H9 (cell line): ENCODE measurements at regions not wholly inside any gene's neighbourhood (a gene's known extent, or its start where the extent isn't known, plus 50 kb on each side); places are given as distances from the start of the nearest gene placed in this dataset.

Experiments used
- DNase-seq: peaks from one replicate; pipeline ENCODE4 v3.0.0-alpha.2; 2017
- H2AFZ ChIP-seq: one replicate; pipeline ENCODE4 v1.6.1; 2013; ENCODE audit warnings: mild to moderate bottlenecking, low read length, control low read depth, moderate library complexity
- H2AK5ac ChIP-seq: 2 replicates; pipeline ENCODE4 v1.6.1; 2013; ENCODE audit warnings: low read length, control low read depth, mixed read lengths; ENCODE audit not compliant: insufficient read length
- H2BK120ac ChIP-seq: one replicate; pipeline ENCODE4 v1.6.1; 2013; ENCODE audit warnings: low read depth, mild to moderate bottlenecking, low read length, control low read depth, inconsistent platforms; ENCODE audit not compliant: poor library complexity, severe bottlenecking
- H2BK12ac ChIP-seq: 2 replicates; pipeline ENCODE4 v1.6.1; 2013; ENCODE audit warnings: low read length, control low read depth, mixed read lengths, low read depth; ENCODE audit not compliant: insufficient read length
- H2BK15ac ChIP-seq: 2 replicates; pipeline ENCODE4 v1.6.1; 2013; ENCODE audit warnings: low read depth, low read length, control low read depth
- H2BK20ac ChIP-seq: one replicate; pipeline ENCODE4 v1.6.1; 2013; ENCODE audit warnings: low read depth, mild to moderate bottlenecking, low read length, control low read depth, inconsistent platforms; ENCODE audit not compliant: poor library complexity, severe bottlenecking
- H2BK5ac ChIP-seq: 2 replicates; pipeline ENCODE4 v1.6.1; 2013; ENCODE audit warnings: low read length, control low read depth, mixed read lengths; ENCODE audit not compliant: insufficient read length
- H3K14ac ChIP-seq: 2 replicates; pipeline ENCODE4 v1.6.1; 2013; ENCODE audit warnings: low read length, control low read depth; ENCODE audit not compliant: insufficient read depth
- H3K18ac ChIP-seq: 2 replicates; pipeline ENCODE4 v1.6.1; 2013; ENCODE audit warnings: low read depth, mild to moderate bottlenecking, mixed read lengths, low read length, control low read depth; ENCODE audit not compliant: insufficient read length
- H3K23ac ChIP-seq: 2 replicates; pipeline ENCODE4 v1.6.1; 2013; ENCODE audit warnings: low read length, control low read depth, mixed read lengths, low read depth; ENCODE audit not compliant: insufficient read length
- H3K23me2 ChIP-seq: 2 replicates; pipeline ENCODE4 v1.6.1; 2013; ENCODE audit warnings: low read depth, mild to moderate bottlenecking, mixed read lengths, low read length, control low read depth; ENCODE audit not compliant: insufficient read length, poor library complexity, severe bottlenecking
- H3K27ac ChIP-seq: 2 replicates; pipeline ENCODE4 v1.5.1; 2013; ENCODE audit warnings: low read length, control low read depth, mixed read lengths, low read depth; ENCODE audit not compliant: insufficient read length
- H3K27me3 ChIP-seq: 2 replicates; pipeline ENCODE4 v1.6.1; 2013; ENCODE audit warnings: low read length, control low read depth, inconsistent platforms; ENCODE audit not compliant: insufficient read depth
- H3K4ac ChIP-seq: 2 replicates; pipeline ENCODE4 v1.6.1; 2013; ENCODE audit warnings: low read depth, mild to moderate bottlenecking, control low read depth, inconsistent platforms, low read length, moderate library complexity
- H3K4me1 ChIP-seq: 2 replicates; pipeline ENCODE4 v1.6.1; 2013; ENCODE audit warnings: low read length, control low read depth, inconsistent platforms; ENCODE audit not compliant: insufficient read depth
- H3K4me2 ChIP-seq: 2 replicates; pipeline ENCODE4 v1.6.1; 2013; ENCODE audit warnings: low read length, control low read depth, mixed read lengths; ENCODE audit not compliant: insufficient read length, insufficient read depth
- H3K56ac ChIP-seq: 2 replicates; pipeline ENCODE4 v1.6.1; 2013; ENCODE audit warnings: low read depth, mild to moderate bottlenecking, mixed read lengths, low read length, control low read depth; ENCODE audit not compliant: insufficient read length
- H3K79me1 ChIP-seq: 2 replicates; pipeline ENCODE4 v1.6.1; 2013; ENCODE audit warnings: low read depth, mild to moderate bottlenecking, moderate library complexity, low read length, control low read depth, inconsistent platforms; ENCODE audit not compliant: insufficient read depth, poor library complexity, severe bottlenecking
- H3K79me2 ChIP-seq: 2 replicates; pipeline ENCODE4 v1.6.1; 2013; ENCODE audit warnings: low read length, control low read depth, inconsistent platforms; ENCODE audit not compliant: insufficient read depth
- H3K9ac ChIP-seq: 2 replicates; pipeline ENCODE4 v1.6.1; 2013; ENCODE audit warnings: low read length, control low read depth, mixed read lengths; ENCODE audit not compliant: insufficient read length; ENCODE audit errors: extremely low read depth
- H3K9me3 ChIP-seq: one replicate; pipeline ENCODE4 v1.6.1; 2013; ENCODE audit warnings: low read depth, low read length, inconsistent platforms; ENCODE audit not compliant: control insufficient read depth
- H3T11ph ChIP-seq: one replicate; pipeline ENCODE4 v1.6.1; 2013; ENCODE audit warnings: mild to moderate bottlenecking, low read length, control low read depth, inconsistent platforms
- H4K20me1 ChIP-seq: one replicate; pipeline ENCODE4 v1.6.1; 2013; ENCODE audit not compliant: control insufficient read depth, insufficient read length, insufficient read depth
- H4K5ac ChIP-seq: 2 replicates; pipeline ENCODE4 v1.6.1; 2013; ENCODE audit warnings: low read depth, mild to moderate bottlenecking, mixed read lengths, low read length, control low read depth; ENCODE audit not compliant: insufficient read length
- H4K8ac ChIP-seq: replicated peaks from 2 replicates; pipeline ENCODE4 v1.6.1; 2013; ENCODE audit warnings: low read length, control low read depth, mixed read lengths, low read depth; ENCODE audit not compliant: insufficient read length
- H4K91ac ChIP-seq: 2 replicates; pipeline ENCODE4 v1.6.1; 2013; ENCODE audit warnings: low read depth, mild to moderate bottlenecking, moderate library complexity, mixed read lengths, low read length, control low read depth; ENCODE audit not compliant: insufficient read length
- H3K27ac Mint-ChIP-seq, 3 experiments: 2 replicates in 2 of 3; 3 replicates in 1 of 3; pipeline ENCODE4 v1.8.0; 2020 to 2021; ENCODE audit warnings: mixed read lengths in 3 of 3, mild to moderate bottlenecking in 1 of 3, moderate library complexity in 1 of 3
- H3K27me3 Mint-ChIP-seq: 2 replicates; pipeline ENCODE4 v1.8.0; 2021; ENCODE audit warnings: low read depth, mild to moderate bottlenecking, moderate library complexity, mixed read lengths
- H3K36me3 Mint-ChIP-seq, 3 experiments: 2 replicates in 2 of 3; 3 replicates in 1 of 3; pipeline ENCODE4 v1.8.0; 2020 to 2021; ENCODE audit warnings: low read depth in 3 of 3, mixed read lengths in 3 of 3; ENCODE audit not compliant: insufficient read depth in 1 of 3
- H3K4me1 Mint-ChIP-seq, 2 experiments: 2 replicates each; pipeline ENCODE4 v1.8.0; 2020; ENCODE audit warnings: mixed read lengths in 2 of 2
- H3K4me3 Mint-ChIP-seq, 2 experiments: 2 replicates in 1 of 2; 3 replicates in 1 of 2; pipeline ENCODE4 v1.8.0; 2020 to 2021; ENCODE audit warnings: mild to moderate bottlenecking in 2 of 2, mixed read lengths in 2 of 2, moderate library complexity in 1 of 2
- H3K9me3 Mint-ChIP-seq, 2 experiments: 2 replicates in 1 of 2; 3 replicates in 1 of 2; pipeline ENCODE4 v1.8.0; 2020; ENCODE audit warnings: mild to moderate bottlenecking in 2 of 2, mixed read lengths in 2 of 2, moderate library complexity in 1 of 2
- WGBS: extraction: QIAGEN DNeasy Blood & Tissue Kit; methylation state at CpG from one replicate; pipeline ENCODE4 v1.1.7; 2013; ENCODE audit warnings: missing lambda C conversion rate, low lambda C conversion rate, mixed read lengths; ENCODE audit not compliant: insufficient read length; ENCODE audit errors: extremely low coverage; 5-methylcytosine and 5-hydroxymethylcytosine counted together
- TF ChIP-seq, protein P1 (sequence below): fragments of 200-600 bp; sonication (generic); conservative IDR thresholded peaks from 3 replicates; pipeline ENCODE4 v1.8.0; 2021; ENCODE audit warnings: antibody characterized with exemption, mild to moderate bottlenecking

DNA sequence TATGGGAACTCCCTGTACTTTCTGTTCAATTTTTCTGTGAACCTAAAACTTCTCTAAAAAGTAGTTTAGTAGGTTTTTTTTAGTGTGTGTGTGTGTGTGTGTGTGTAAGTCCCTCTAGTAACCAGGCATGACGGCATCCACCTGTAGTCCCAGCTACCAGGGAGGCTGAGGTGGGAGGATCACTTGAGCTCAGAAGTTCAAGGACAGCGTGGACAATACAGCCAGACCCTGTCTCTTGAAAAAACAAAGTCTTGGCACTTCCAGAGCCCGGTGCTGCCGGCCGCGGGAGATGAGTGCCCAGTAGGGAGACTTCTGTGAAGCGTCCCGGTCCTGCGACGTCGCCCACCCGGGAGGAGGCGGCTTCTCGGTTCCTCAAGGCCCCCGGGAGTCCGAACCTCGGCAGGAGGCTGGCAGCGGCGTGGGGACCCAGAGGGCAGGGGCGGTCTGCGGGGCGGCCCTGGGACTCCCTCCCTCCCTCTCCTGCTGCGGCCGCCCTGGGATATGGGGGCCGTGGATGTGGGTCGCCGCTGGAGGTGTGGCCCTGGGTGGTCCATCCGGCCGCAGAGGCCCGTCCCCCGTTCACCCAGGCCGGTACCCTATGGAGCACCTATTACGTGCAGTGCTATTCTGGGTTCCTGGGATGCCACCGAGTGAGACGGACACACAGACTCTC is 78.0 kb upstream of the SIRPG start:
- WGBS, result no CpG with 5 or more reads among the region's 35 CpGs

More for the DNA sequence above, 78.0 kb upstream of the SIRPG start:
- Histone ChIP-seq H4K20me1 (no peaks in the 10 kb centered on the region), H3K18ac (no peak overlapping the region), H3K4me2 (no peak overlapping the region), H3K23ac (no peak overlapping the region), H3K23me2 (no peaks in the 10 kb centered on the region), H2BK15ac (no peak overlapping the region), H3K79me2 (no peaks in the 10 kb centered on the region), H4K5ac (no peak overlapping the region), H3K14ac (no peak overlapping the region), H2BK20ac (no peak overlapping the region), H4K91ac (no peak overlapping the region), H3K9me3 (no peaks in the 10 kb centered on the region), H3K27me3 (no peaks in the 10 kb centered on the region), H3K27ac (no peak overlapping the region), H3K56ac (no peak overlapping the region), H4K8ac (no peak overlapping the region), H2BK120ac (no peak overlapping the region), H3T11ph (no peak overlapping the region), H3K9ac (no peak overlapping the region), H3K79me1 (no peaks in the 10 kb centered on the region), H2AFZ (no peak overlapping the region), H2BK5ac (no peak overlapping the region), H3K4me1 (peaks cover 7% of the 10 kb centered on the region), H3K4ac (no peak overlapping the region), H2BK12ac (no peak overlapping the region), H2AK5ac (no peak overlapping the region)
- peaks cover 0 to 2% (median 0%) of the 10 kb centered on the region in 3 experiments; a peak in 2 of 7 replicates for H3K36me3 Mint-ChIP-seq
- H3K4me1 Mint-ChIP-seq, result peaks cover 13 to 23% of the 10 kb centered on the region in 2 experiments
- no peak for DNase-seq
- TF ChIP-seq, protein P1, sequence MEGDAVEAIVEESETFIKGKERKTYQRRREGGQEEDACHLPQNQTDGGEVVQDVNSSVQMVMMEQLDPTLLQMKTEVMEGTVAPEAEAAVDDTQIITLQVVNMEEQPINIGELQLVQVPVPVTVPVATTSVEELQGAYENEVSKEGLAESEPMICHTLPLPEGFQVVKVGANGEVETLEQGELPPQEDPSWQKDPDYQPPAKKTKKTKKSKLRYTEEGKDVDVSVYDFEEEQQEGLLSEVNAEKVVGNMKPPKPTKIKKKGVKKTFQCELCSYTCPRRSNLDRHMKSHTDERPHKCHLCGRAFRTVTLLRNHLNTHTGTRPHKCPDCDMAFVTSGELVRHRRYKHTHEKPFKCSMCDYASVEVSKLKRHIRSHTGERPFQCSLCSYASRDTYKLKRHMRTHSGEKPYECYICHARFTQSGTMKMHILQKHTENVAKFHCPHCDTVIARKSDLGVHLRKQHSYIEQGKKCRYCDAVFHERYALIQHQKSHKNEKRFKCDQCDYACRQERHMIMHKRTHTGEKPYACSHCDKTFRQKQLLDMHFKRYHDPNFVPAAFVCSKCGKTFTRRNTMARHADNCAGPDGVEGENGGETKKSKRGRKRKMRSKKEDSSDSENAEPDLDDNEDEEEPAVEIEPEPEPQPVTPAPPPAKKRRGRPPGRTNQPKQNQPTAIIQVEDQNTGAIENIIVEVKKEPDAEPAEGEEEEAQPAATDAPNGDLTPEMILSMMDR, result no peak
- H3K9me3 Mint-ChIP-seq, result peaks cover 0 to 2% of the 10 kb centered on the region in 2 experiments; a peak in 2 of 5 replicates
- H3K4me3 Mint-ChIP-seq, result no peak overlapping the region
- H3K27ac Mint-ChIP-seq, result no peak overlapping the region
- H3K27me3 Mint-ChIP-seq, result peaks cover 26% of the 10 kb centered on the region
